Liver (tissue), 8 donors: ENCODE measurements at regions not wholly inside any gene's neighbourhood (a gene's known extent, or its start where the extent isn't known, plus 50 kb on each side); places are given as distances from the start of the nearest gene placed in this dataset.

ENCODE experiments used
- DNase-seq: peaks from one replicate; pipeline ENCODE4 v3.0.0-alpha.2; 2017; ENCODE audit warnings: low spot score
- H3K27ac ChIP-seq, 2 donors: one replicate each; pipeline ENCODE4 v1.7.0; 2013; ENCODE audit warnings: inconsistent platforms in 2 of 2, low read length in 2 of 2, control low read depth in 1 of 2, low read depth in 1 of 2, mild to moderate bottlenecking in 1 of 2
- H3K27me3 ChIP-seq, 4 donors: one replicate each; pipeline versions ENCODE4 v1.6.1 to v1.7.0; 2013; ENCODE audit warnings: low read length in 3 of 4, inconsistent platforms in 1 of 4, mild to moderate bottlenecking in 1 of 4, moderate library complexity in 1 of 4; ENCODE audit not compliant: control insufficient read depth in 4 of 4, insufficient read depth in 4 of 4
- H3K36me3 ChIP-seq, 4 donors: one replicate each; pipeline versions ENCODE4 v1.6.1 to v1.7.0; 2013; ENCODE audit warnings: low read length in 3 of 4, mild to moderate bottlenecking in 3 of 4, low read depth in 1 of 4, moderate library complexity in 1 of 4; ENCODE audit not compliant: control insufficient read depth in 4 of 4, insufficient read depth in 3 of 4
- H3K4me1 ChIP-seq, 4 donors: one replicate each; pipeline versions ENCODE4 v1.6.1 to v1.7.0; 2013; ENCODE audit warnings: low read length in 3 of 4, mild to moderate bottlenecking in 3 of 4, moderate library complexity in 1 of 4; ENCODE audit not compliant: control insufficient read depth in 4 of 4, insufficient read depth in 4 of 4
- H3K4me3 ChIP-seq, 3 donors: one replicate each; pipeline versions ENCODE4 v1.6.1 to v1.7.0; 2013; ENCODE audit warnings: low read length in 3 of 3, control low read depth in 1 of 3, low read depth in 1 of 3, mild to moderate bottlenecking in 1 of 3
- H3K9ac ChIP-seq, 2 donors: one replicate each; pipeline ENCODE4 v1.7.0; 2013; ENCODE audit warnings: low read length in 2 of 2, mild to moderate bottlenecking in 2 of 2, moderate library complexity in 2 of 2, control low read depth in 1 of 2, low read depth in 1 of 2
- H3K9me3 ChIP-seq, 4 donors: one replicate each; pipeline versions ENCODE4 v1.6.1 to v1.7.0; 2013; ENCODE audit warnings: low read length in 3 of 4; ENCODE audit not compliant: control insufficient read depth in 4 of 4
- ATF3 ChIP-seq: IDR thresholded peaks from 2 replicates; pipeline ENCODE4 v1.6.1; 2016; ENCODE audit warnings: antibody characterized with exemption
- EGR1 ChIP-seq, 2 donors: IDR thresholded peaks; 2 replicates each; pipeline ENCODE4 v1.6.1; 2016 to 2018; ENCODE audit warnings: antibody characterized with exemption in 2 of 2, low read depth in 2 of 2
- FOXA1 ChIP-seq: IDR thresholded peaks from 2 replicates; pipeline ENCODE4 v1.6.1; 2016; ENCODE audit warnings: antibody characterized with exemption
- FOXA2 ChIP-seq: IDR thresholded peaks from 2 replicates; pipeline ENCODE4 v1.6.1; 2016; ENCODE audit warnings: antibody characterized with exemption
- GABPA ChIP-seq, 2 donors: IDR thresholded peaks in 1 of 2; conservative IDR thresholded peaks in 1 of 2; 2 replicates each; pipeline ENCODE4 v1.6.1; 2016; ENCODE audit warnings: antibody characterized with exemption in 2 of 2, mild to moderate bottlenecking in 1 of 2, moderate library complexity in 1 of 2
- HNF4A ChIP-seq, 2 donors: conservative IDR thresholded peaks; 2 replicates each; pipeline ENCODE4 v1.6.1; 2016; ENCODE audit warnings: antibody characterized with exemption in 2 of 2, mild to moderate bottlenecking in 2 of 2
- HNF4G ChIP-seq: IDR thresholded peaks from 2 replicates; pipeline ENCODE4 v1.6.1; 2016; ENCODE audit warnings: antibody characterized with exemption
- JUND ChIP-seq, 2 donors: IDR thresholded peaks; 2 replicates each; pipeline ENCODE4 v1.6.1; 2016; ENCODE audit warnings: antibody characterized with exemption in 2 of 2
- NR2F2 ChIP-seq: IDR thresholded peaks from 2 replicates; pipeline ENCODE4 v1.6.1; 2016; ENCODE audit warnings: antibody characterized with exemption
- RAD21 ChIP-seq, 2 donors: IDR thresholded peaks; 2 replicates each; pipeline ENCODE4 v1.6.1; 2016; ENCODE audit warnings: antibody characterized with exemption in 2 of 2, mild to moderate bottlenecking in 2 of 2
- RXRA ChIP-seq, 2 donors: IDR thresholded peaks; 2 replicates each; pipeline ENCODE4 v1.6.1; 2017 to 2018; ENCODE audit warnings: antibody characterized with exemption in 2 of 2, mild to moderate bottlenecking in 1 of 2
- SP1 ChIP-seq: IDR thresholded peaks from 2 replicates; pipeline ENCODE4 v1.6.1; 2018; ENCODE audit warnings: antibody characterized with exemption, mild to moderate bottlenecking
- TAF1 ChIP-seq: conservative IDR thresholded peaks from 2 replicates; pipeline ENCODE4 v1.6.1; 2016; ENCODE audit warnings: antibody characterized with exemption, mild to moderate bottlenecking
- YY1 ChIP-seq: IDR thresholded peaks from 2 replicates; pipeline ENCODE4 v1.6.1; 2016; ENCODE audit warnings: antibody characterized with exemption, mild to moderate bottlenecking
- ZBTB33 ChIP-seq: IDR thresholded peaks from 2 replicates; pipeline ENCODE4 v1.6.1; 2016; ENCODE audit warnings: antibody characterized with exemption
- WGBS: extraction: QIAGEN DNeasy Blood & Tissue Kit; methylation state at CpG from one replicate; pipeline ENCODE4 v1.1.7; 2013; 5-methylcytosine and 5-hydroxymethylcytosine counted together
- TF ChIP-seq, protein P1 (sequence below): IDR thresholded peaks from 2 replicates; pipeline ENCODE4 v1.6.1; 2016; ENCODE audit warnings: antibody characterized with exemption, mild to moderate bottlenecking
- TF ChIP-seq, protein P2 (sequence below): fragments of 150-350 bp; IDR thresholded peaks from 2 replicates; pipeline ENCODE4 v1.5.1; 2017; ENCODE audit warnings: improper control_type of control experiment, low read depth, low read length; ENCODE audit not compliant: missing input control
- TF ChIP-seq, protein P3 (sequence below): IDR thresholded peaks from 2 replicates; pipeline ENCODE4 v1.6.1; 2016; ENCODE audit warnings: antibody characterized with exemption
- donor health status: healthy.
- donor health status: healthy.
- donor health status: healthy.
- donor health status: healthy.
- donor health status: healthy.

DNA sequence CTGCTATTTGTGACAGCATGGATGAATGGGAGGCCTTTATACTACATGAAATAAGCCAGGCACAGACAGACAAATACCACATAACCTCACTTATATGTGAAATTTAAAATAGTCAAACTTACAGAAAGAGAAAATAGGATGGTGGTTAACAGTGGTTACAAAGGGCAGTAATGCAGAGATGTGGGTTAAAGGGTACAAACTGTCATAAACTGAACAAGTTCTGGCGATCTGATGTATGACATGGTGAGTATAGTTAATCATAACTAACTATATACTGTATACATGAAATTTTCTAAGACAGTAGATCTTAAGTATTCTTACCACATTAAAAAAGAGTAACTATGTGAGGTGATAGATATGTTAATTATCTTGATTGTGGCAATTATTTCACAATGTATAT is 558.1 kb upstream of the ZNF804A start:
- no peak for TF ChIP-seq HNF4G
- TF ChIP-seq GABPA (IDR thresholded peaks at IDR 0.05 in 1 of 2, conservative IDR thresholded peaks at IDR 0.05 in 1 of 2) = no peak
- TF ChIP-seq EGR1 (IDR thresholded peaks at IDR 0.05; ENCODE audit: low read depth in 2 of 2) = no peak
- H3K36me3 ChIP-seq = no peaks in the 10 kb centered on the region
- no peak overlapping the region for H3K4me3 ChIP-seq
- H3K9me3 ChIP-seq = no peaks in the 10 kb centered on the region
- WGBS = 88% methylated on average over 1 of the region's 1 CpG
- no peak overlapping the region for H3K27ac ChIP-seq
- no peaks in the 10 kb centered on the region for H3K4me1 ChIP-seq
- H3K27me3 ChIP-seq = no peaks in the 10 kb centered on the region
- no peak for DNase-seq
- H3K9ac ChIP-seq = no peak overlapping the region

- no peaks in the 10 kb centered on the region for H3K4me1 ChIP-seq
- TF ChIP-seq GABPA (IDR thresholded peaks at IDR 0.05 in 1 of 2, conservative IDR thresholded peaks at IDR 0.05 in 1 of 2) (no peak), ZBTB33 (no peak), SP1 (no peak), FOXA2 (no peak), NR2F2 (no peak), RXRA (IDR thresholded peaks at IDR 0.05) (no peak), YY1 (no peak), JUND (IDR thresholded peaks at IDR 0.05) (no peak), FOXA1 (no peak), HNF4A (conservative IDR thresholded peaks at IDR 0.05) (no peak), ATF3 (no peak), EGR1 (IDR thresholded peaks at IDR 0.05; ENCODE audit: low read depth in 2 of 2) (no peak), HNF4G (no peak), TAF1 (no peak), RAD21 (IDR thresholded peaks at IDR 0.05) (no peak)
- TF ChIP-seq, protein P1, sequence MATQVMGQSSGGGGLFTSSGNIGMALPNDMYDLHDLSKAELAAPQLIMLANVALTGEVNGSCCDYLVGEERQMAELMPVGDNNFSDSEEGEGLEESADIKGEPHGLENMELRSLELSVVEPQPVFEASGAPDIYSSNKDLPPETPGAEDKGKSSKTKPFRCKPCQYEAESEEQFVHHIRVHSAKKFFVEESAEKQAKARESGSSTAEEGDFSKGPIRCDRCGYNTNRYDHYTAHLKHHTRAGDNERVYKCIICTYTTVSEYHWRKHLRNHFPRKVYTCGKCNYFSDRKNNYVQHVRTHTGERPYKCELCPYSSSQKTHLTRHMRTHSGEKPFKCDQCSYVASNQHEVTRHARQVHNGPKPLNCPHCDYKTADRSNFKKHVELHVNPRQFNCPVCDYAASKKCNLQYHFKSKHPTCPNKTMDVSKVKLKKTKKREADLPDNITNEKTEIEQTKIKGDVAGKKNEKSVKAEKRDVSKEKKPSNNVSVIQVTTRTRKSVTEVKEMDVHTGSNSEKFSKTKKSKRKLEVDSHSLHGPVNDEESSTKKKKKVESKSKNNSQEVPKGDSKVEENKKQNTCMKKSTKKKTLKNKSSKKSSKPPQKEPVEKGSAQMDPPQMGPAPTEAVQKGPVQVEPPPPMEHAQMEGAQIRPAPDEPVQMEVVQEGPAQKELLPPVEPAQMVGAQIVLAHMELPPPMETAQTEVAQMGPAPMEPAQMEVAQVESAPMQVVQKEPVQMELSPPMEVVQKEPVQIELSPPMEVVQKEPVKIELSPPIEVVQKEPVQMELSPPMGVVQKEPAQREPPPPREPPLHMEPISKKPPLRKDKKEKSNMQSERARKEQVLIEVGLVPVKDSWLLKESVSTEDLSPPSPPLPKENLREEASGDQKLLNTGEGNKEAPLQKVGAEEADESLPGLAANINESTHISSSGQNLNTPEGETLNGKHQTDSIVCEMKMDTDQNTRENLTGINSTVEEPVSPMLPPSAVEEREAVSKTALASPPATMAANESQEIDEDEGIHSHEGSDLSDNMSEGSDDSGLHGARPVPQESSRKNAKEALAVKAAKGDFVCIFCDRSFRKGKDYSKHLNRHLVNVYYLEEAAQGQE = no peak
- TF ChIP-seq, protein P2, sequence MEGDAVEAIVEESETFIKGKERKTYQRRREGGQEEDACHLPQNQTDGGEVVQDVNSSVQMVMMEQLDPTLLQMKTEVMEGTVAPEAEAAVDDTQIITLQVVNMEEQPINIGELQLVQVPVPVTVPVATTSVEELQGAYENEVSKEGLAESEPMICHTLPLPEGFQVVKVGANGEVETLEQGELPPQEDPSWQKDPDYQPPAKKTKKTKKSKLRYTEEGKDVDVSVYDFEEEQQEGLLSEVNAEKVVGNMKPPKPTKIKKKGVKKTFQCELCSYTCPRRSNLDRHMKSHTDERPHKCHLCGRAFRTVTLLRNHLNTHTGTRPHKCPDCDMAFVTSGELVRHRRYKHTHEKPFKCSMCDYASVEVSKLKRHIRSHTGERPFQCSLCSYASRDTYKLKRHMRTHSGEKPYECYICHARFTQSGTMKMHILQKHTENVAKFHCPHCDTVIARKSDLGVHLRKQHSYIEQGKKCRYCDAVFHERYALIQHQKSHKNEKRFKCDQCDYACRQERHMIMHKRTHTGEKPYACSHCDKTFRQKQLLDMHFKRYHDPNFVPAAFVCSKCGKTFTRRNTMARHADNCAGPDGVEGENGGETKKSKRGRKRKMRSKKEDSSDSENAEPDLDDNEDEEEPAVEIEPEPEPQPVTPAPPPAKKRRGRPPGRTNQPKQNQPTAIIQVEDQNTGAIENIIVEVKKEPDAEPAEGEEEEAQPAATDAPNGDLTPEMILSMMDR = no peak
- TF ChIP-seq, protein P3, sequence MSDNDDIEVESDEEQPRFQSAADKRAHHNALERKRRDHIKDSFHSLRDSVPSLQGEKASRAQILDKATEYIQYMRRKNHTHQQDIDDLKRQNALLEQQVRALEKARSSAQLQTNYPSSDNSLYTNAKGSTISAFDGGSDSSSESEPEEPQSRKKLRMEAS = no peak
- no peaks in the 10 kb centered on the region for H3K36me3 ChIP-seq
- no peak for DNase-seq
- H3K4me3 ChIP-seq = no peak overlapping the region
- no peak overlapping the region for H3K9ac ChIP-seq
- H3K27me3 ChIP-seq = no peaks in the 10 kb centered on the region
- H3K27ac ChIP-seq = no peak overlapping the region
- WGBS = 59% methylated on average over 3 of the region's 3 CpGs
- H3K9me3 ChIP-seq = no peaks in the 10 kb centered on the region
Measured at GRCh38 chr2:184041077-184041476, 557.3 kb upstream of the ZNF804A start.
